CD4-positive, alpha-beta T cell treated with Interleukin-10 for 1 hour (primary cell): ENCODE measurements at regions not wholly inside any gene's neighbourhood (a gene's known extent, or its start where the extent isn't known, plus 50 kb on each side); places are given as distances from the start of the nearest gene placed in this dataset.

Source experiments
- DNase-seq: peaks from one replicate; pipeline ENCODE4 v3.0.0-alpha.2; 2020

DNA sequence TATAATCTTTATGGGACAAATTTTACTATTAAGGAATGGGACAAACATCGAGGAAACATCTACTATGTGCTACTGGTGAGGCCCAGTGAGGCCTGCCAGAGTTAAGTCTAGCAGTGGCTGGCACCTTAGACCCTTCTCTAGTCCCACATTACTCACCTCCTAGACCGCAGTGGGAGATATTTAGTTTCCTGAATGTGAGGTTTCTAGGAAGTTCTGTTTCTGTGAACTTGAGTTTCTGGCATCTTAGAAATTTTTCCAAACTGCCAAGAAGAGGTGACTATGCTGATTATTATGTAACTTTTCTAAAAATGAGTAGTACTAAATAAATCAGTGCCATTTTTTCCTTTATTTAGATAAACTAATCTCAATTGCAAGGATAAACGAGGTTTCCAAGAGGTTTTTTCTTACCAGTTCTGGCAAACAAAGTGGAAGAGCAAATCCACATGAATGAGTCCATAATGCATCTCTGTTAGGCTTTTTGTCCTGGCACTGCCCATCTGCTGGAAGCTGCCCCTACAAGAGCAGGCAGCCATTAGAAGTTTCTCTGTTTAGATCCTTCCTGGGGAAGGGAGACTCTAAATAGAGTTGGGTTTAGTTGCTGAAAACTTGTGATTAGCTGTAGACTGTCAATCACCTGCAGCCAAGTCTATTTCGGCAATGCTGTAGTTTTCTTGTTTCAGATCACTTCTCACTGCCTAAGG lies 348.7 kb downstream of the MAN2A1 start:
- DNase-seq = no peak

DNA sequence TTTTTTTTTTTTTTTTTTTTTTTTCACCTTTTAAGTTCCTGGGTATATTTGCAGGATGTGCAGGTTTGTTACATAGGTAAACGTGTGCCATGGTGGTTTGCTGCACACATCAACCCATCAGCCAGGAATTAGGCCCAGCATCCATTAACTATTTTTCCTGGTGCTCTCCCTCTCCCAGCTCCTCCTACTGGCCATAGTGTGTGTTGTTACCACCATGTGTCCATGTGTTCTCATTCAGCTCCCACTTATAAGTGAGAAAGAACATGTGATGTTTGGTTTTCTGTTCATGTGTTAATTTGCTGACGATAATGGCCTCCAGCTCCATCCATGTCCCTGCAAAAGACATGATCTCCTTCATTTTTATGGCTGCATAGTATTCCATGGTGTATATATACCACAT lies 350.5 kb downstream of the MAN2A1 start:
- no peak for DNase-seq

DNA sequence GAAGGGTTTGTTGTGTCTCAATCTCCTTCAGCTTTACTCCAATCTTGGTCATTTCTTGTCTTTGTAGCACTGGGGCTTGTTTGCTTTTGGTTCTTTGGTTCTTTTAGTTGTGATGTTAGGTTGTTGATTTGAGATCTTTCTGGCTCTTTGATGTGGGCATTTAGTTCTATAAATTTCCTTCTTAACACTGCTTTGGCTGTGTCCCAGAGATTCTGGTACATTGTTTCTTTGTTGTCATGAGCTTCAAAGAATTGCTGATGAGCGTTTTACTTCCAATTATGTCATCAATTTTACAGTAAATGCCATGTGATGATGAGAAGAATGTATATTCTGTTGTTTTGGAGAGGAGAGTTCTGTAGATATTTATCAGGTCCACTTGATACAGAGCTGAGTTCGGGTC lies 353.3 kb downstream of the MAN2A1 start:
- DNase-seq = peak; percentile 15

DNA sequence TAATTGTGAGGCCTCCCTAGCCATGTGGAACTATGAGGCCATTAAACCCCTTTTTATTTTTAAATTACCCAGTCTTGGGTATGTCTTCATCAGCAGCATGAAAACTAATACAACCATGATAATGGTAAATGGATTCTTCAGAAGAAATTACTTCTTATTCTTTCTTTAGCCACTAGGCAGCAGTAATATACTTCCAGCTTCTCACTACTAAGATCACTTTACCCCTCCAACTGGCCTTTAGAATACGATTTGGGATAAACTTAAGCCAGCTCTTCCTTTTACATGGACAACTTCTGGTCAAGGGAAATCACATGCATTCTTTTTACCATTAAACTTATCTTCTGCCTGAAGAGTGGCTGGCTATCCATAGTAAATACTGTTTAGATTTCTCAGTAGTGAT lies 355.4 kb downstream of the MAN2A1 start:
- DNase-seq = no peak

DNA sequence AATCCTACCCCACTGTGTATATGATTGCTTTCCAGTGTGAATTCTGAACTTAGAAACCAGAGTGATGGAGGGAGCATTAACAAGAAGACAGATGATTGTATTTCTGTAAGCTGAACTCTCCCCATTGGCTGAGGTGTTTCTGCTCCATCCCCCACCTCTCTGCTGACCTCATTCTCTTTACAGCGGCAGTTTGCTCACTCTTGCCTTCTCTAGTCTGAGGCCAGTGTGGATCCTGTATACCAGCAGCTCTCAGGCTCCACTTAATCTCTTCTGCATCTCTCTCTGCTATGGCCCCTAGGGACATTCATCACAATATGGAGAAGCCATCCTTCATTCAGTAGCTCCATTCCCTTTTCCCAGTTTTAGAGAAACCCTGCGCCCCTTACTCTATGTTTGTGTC lies 358.8 kb downstream of the MAN2A1 start:
- no peak for DNase-seq

DNA sequence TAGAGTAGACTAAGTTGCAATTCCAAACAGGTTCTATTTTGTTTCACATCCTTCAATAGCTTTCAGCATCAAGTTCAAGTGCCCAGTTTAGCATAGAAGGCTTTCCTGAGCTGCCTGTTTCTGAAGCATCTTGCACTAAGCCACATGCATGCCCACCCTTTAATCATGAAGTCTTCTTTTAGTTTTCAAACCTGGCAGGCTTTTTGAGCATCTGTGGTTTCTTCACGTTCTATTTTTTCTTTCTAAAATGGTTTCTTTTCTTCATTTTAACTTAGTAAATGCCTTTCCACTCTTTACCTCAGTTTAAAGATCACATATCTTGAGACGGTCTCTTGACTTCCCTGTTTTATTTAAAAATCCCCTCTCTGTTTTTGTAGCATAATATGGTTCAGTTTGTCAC lies 360.1 kb downstream of the MAN2A1 start:
- no peak for DNase-seq

DNA sequence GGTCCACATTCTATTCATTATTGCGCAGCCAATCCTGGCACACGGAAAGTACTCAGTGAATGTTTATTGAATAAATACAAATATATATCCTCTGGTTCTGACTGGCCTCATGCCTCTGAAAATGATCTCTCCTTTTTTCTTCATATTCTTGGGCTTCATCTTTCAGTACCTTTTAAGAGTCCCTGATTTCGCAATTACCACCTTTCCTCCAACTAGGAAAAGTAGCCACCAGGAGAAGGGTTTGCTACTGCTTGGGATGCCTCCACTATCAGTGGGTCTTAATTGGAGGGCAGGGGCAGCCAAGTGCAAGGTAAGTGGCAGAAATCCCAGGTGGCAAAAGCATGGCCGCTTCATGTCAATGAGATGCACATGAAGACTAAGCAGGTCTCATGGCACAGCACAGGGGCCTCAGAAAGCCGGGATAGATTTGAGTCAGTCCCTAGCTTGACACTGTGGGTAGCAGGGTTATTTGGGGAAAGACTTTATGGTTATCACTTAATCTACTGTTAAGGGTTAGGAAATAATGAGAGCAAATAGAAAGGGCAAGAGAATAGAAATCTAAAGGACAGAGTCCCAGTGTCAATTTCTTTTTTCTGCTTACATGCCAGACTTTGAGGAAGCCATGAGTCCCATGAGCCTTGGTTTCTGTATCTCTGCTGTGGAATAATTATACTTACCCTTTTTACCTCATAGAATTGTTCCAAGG lies 361.1 kb downstream of the MAN2A1 start:
- DNase-seq = no peak

DNA sequence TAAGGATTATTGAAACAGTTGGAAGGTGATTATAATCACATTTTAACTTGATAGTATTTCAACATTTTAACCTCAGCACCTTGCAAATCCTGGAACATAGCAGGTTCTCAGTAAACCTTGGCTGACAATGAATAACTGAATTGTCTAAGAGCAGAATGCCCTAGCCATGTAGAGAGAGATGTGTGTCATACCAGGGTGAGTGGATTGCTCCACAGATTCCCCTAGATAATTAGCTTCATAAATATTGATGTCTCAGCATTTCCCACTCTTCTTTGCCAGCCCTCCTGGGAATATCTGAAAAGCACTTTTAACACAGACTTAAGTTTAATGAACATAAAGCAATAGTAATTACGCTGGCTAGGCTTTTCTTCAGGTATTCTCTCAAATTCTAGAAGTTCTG lies 363.5 kb downstream of the MAN2A1 start:
- no peak for DNase-seq

DNA sequence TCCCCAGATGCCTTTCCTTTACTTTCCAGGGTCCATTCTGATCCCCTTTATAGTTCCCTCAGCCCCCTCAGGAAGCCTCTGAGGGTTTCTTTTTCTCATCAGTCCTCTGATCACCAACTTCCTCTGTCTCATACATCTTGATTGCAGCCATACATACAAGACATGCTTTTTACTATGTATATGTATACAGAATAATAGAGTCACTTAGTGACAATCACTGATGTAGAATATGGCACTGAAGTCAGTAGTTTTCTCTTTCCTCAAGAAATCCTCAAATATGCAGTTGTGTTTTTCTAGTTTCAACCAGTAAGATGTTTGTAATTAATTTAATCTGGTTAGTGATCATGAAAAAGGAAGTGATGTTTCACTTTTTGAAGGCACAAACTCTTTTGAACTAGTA lies 364.1 kb downstream of the MAN2A1 start:
- no peak for DNase-seq

DNA sequence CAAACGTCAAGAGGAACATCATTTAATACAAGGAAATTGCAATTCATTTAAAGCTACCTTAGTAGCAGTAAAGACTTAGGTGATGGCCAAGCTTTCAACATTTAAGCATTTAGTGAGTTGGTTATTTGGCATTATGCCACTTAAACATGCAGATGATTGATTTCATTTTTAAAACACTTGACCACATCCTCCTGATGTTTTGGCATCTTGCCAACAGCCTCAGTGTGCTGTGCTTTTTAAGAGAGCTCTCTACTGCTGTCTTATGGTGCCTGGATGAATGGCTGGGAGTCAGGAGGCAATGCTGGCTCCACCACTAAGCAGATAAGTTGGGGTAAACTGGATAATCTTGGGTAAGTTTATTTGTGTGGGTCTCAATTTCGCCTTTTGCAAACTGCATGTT lies 364.5 kb downstream of the MAN2A1 start:
- peak; percentile 87 for DNase-seq

DNA sequence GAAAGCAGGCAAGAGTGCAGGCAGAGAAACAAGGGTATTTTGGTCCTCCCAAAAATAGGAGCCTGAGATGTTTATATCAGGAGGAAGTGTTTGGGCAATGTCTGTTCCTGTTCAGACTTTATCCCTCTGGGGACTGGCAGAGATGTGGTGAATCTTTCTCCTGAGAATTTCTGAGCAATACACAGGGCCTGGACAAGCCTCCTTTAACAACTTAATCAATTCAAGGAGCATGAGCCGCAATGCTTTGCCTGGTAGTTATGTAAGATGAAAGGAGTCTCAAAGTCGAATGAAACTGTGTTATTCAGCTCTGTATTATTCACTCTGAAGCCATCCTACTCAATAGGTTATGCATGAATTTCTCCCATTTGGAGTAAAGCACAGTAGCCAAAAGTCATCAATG lies 365.6 kb downstream of the MAN2A1 start:
- DNase-seq = no peak

DNA sequence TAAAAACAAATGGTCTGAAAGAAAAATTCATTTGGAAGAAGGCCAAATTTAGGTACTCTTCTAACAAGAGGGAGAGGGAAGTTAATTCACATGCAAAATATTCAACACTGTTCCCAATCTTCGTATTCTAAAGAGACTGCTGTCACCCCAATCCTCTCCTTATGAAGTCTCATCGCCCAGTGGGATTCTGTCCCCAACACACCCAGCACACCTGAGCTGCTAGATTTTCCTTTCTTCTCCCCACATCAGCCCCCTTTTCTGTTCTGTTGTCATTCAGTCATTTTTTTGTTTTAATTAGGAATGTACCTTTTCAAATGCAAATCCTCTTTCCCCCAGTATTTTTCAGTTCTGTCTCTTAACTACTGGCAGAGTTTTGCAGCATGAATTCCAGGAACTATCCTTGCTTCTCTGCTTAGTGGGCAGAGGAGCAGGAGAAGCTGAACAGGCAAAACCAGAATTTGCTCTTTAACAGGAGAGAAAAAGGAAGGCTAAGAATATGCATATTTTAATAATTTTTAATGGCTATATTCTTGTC lies 366.9 kb downstream of the MAN2A1 start:
- no peak for DNase-seq

DNA sequence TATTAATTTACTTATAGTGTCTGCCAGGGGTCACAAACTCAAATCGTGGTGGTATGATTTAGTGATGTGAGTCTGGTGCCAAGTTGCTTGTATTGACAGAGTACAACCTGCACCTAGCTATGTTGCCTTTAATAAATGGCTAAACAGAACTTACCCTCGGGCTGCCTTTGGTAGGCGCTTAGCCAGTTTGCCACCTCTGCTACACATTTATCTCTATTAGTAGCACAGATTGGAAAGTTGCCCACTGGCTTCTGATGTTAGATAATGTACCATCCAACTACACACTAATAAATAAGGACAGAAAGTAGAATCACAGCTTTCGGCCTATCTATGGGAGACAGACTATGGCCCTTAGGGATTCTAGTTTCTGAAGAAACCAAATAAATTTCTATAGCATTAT lies 368.4 kb downstream of the MAN2A1 start:
- no peak for DNase-seq

DNA sequence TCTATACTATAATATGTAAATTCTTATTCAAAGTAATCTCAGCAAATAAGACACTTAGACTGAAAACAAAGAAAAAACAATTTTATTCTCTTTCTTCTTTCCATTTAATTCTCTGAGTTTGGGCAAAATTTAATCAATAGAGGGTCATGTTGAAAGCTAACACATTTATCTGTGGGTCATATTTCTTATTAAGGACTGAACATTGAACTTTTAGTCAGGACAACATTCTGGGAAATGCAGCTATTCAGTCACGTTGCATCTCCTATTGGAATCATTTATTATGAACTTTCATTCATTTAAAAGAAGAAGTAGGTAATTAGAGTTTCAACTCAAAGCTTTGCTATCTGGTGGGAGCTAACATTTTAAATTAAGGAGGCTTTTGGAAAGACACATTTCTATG lies 372.5 kb downstream of the MAN2A1 start:
- DNase-seq = no peak

DNA sequence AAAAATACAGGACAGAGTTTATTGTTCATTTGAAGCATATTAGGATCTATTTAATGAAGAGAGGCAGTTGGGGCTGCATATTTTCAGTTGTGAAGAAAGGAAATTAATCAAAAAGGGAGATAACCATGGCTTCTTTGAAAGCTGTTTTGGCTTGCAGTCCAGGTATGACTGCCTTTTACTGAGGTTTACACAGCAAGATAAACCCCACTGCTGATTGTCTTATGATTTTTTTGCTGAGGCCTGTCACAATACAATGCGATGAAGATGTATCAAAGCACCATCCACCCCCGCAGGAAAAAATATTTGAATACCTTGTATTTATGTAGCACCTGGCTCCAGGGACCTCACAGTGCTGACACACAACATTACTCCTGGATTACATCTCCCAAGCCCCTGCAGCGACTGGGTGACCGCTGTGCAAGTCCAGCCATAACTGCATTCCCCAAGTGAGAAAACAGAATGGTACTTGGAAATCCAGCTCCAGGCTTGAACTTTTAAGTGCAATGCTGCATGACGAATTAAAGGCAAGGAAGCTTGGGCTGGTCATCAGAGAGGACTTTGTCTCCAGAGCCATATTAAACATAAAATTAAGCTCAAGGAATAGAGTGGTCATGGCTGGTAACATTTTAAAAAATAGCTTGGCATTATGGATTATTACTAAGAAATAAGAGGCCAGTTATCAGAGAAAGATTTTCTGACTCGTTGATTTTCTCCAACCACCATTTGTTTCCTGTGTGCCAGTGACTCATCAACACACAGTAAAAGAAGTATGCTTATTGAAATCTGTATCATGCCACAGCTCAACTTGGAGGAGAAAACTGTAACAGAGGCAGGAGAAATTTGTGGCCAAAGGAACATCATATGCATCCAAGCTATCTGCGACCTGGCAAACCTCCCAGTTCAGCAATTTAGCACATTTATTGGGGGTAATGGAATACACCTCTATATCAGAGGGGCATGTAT lies 374.2 kb downstream of the MAN2A1 start:
- no peak for DNase-seq

DNA sequence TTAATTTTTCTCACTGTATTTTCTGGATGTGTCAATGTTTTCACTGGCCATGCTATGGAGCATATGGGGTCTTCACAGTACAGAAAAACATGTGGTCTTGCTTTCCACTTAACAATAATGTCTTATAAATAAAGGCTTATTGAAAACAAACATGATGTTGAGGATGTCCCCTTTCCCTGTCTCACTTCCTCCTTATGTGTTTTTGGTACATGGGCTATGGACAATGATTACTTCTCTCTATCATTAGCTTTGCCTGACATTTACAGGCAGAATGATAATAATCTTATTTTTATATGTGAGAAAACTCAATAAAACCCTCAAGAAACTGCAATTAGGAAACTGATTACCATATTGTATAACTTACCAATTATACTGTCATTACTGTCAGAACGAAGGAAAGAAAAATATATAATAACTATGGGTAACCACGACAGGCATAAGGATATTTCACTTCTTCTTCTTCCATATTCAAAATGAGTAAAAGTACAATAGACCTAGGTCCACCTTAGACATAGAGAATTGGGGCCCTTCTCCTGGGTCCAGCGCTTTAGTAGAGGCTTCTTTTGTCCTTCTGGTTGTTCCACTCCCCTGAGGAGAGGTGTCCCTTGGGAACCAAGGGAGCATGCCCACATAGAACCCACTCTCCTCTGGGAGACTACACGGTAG lies 375.0 kb downstream of the MAN2A1 start:
- no peak for DNase-seq

DNA sequence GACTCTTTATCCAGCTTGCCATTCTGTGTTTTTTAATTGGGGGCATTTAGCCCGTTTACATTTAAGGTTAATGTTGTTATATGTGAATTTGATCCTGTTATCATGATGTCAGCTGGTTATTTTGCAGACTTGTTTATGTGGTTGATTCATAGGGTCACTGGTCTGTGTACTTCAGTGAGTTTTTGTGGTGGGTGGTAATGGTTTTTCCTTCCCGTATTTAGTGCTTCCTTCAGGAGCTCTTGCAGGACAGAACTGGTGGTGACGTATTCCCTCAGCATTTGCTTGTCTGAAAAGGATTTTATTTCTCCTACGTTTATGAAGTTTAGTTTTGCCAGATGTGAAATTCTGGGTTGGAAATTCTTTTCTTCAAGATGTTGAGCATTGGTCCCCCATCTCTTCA lies 381.1 kb downstream of the MAN2A1 start:
- no peak for DNase-seq

DNA sequence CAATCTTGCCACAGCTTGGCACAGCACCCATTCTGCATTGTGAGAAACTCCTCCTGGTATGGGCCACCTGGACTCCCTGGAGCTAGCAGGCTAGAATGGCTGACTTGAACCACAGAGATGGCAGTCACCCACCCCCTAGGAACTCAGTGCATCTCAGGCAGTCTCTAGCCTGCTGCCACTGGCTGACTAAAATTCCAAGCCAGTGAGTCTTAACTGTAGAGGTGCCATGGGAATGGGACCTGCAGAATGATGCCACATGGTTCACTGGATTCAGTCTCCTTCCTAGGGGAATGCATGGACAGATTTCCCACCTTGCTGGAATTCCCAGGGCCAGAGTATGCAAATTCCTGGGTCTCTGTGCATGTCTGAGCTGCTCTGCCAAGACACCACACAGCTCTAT lies 382.9 kb downstream of the MAN2A1 start:
- DNase-seq = no peak

DNA sequence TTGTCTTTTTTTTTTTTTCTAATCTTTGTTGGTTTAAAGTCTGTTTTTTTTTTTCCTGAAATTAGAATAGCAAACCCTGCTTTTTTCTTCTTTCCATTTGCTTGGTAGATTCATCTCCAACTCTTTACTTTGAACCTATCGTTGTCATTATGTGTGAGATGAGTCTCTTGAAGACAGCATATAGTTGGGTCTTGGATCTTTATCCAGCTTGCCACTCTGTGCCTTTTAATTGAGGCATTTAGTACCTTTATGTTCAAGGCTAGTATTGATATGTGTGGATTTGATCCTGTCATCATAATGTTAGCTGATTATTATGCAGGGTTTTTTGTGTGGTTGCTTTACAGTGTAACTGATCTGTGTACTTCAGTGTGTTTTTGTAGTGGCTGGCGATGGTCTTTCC lies 383.8 kb downstream of the MAN2A1 start:
- no peak for DNase-seq

DNA sequence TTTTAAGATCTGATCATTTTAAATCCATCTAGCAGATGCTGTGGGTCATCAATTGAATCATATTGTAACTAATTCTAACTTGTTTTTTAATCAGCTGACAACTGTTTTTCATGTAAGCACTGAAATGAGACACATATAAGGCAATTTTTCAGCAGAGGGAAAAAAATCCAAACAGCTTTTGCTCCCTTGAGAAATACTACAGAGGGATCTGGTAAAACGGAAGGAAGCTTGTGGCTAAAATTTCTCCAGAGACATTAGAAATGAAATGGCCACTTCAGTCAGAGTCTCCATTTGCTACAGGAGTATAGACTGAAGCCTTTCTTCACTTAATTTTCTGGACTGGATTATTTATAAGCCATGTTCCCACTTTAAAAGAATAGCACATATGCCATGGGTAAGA lies 385.9 kb downstream of the MAN2A1 start:
- no peak for DNase-seq

DNA sequence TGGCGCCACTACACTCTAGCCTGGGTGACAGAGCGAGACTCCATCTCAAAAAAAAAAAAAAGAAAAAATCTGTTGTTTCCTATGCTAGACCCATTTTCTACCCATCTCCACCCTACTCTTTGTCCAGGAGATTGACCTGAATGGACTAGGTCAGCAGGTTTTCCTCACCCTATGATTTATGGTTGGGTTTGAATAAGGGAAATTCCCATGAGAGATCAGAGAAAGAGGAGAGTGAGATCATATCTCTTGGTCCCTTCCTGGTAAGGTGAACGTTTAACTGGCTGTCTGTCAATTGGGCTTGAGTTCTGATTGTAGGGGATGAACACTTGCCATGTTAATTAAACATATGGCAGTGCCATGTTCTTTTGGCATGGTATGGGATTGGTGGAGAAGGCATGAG lies 387.4 kb downstream of the MAN2A1 start:
- no peak for DNase-seq

DNA sequence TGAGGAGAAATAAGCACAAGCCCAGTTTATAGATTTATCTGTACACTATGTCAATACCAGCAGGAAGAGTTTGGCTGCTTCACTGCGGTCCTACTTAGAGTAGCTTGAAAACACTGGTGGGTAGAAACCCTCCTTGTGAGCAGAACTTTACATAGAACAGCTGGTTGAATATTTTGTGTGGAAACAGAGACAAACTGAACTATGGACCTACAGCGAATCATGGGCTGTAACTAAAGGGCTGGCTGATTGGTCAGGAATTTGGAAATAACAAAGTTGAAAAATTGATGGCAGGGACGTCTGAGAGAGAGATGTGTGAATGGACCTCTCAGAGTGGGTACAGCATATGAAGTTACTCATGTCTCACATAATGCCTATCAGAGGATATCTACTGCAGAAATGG lies 392.5 kb downstream of the MAN2A1 start:
- DNase-seq = no peak

DNA sequence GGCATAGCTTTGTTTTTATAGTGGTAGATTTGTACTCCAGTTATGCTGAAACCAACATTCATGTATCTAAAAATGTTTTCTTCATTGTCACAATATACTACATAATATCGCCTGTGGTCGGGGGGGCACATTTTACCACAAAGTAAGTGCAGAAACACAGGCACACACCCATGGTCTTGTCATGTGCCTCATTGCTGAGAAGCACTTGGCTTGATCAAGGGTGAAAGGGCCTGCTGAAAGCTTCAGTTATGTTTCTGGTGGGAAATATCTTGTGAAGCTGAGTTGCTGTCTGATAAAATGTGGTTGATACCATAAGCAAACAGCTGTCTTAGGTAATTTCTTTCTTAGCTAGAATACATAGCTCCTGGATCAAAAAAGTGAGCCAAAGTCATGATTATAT lies 393.1 kb downstream of the MAN2A1 start:
- DNase-seq = no peak
